ENCODE measurements at regions not wholly inside any gene's neighbourhood (a gene's known extent, or its start where the extent isn't known, plus 50 kb on each side); places are given as distances from the start of the nearest gene placed in this dataset.

DNA sequence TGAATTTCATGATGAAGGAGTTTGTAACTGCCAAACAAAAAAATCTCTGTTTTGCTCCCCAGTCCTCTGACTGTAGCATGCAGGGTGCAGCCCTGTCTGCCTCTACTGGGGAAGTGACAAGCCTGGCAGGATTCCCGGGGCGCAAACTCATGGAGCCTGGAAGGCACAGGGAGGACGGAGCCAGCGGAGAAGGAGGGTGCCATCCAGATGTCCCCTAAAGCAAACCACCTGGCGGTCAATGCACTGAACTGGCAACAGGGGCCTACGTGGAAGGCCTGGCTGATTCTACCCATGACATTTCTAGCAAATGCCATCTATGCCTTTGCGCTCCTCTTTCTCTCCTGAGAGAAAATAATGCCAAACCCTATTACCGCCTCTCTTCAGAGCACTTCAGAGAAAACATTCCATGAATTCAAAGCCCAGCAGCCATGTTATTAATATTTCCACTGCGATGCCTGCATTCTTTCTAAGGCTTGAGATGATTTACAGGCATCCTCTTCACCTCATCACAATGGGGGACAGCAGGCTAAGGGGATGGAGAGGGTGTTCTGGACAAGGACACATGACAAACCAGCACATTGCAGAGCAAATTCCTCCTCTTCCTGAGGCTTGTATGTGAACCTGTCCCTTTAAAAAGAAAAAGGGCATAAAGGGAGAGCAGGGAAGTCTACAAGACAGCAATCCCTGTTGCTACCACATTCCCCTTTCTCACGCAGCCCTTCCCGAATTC is 329.3 kb upstream of the NOCT start:
- H3K27ac ChIP-seq, result no peak overlapping the region
- ChIA-PET POLR2A (ENCODE audit: low non-redundant PET) (no interaction called here), CTCF (no interaction called here)
- TF ChIP-seq, protein P1, sequence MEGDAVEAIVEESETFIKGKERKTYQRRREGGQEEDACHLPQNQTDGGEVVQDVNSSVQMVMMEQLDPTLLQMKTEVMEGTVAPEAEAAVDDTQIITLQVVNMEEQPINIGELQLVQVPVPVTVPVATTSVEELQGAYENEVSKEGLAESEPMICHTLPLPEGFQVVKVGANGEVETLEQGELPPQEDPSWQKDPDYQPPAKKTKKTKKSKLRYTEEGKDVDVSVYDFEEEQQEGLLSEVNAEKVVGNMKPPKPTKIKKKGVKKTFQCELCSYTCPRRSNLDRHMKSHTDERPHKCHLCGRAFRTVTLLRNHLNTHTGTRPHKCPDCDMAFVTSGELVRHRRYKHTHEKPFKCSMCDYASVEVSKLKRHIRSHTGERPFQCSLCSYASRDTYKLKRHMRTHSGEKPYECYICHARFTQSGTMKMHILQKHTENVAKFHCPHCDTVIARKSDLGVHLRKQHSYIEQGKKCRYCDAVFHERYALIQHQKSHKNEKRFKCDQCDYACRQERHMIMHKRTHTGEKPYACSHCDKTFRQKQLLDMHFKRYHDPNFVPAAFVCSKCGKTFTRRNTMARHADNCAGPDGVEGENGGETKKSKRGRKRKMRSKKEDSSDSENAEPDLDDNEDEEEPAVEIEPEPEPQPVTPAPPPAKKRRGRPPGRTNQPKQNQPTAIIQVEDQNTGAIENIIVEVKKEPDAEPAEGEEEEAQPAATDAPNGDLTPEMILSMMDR (conservative IDR thresholded peaks at IDR 0.05; ENCODE audit: low read depth), result no peak
- no peak for DNase-seq (ENCODE audit: low spot score)

DNA sequence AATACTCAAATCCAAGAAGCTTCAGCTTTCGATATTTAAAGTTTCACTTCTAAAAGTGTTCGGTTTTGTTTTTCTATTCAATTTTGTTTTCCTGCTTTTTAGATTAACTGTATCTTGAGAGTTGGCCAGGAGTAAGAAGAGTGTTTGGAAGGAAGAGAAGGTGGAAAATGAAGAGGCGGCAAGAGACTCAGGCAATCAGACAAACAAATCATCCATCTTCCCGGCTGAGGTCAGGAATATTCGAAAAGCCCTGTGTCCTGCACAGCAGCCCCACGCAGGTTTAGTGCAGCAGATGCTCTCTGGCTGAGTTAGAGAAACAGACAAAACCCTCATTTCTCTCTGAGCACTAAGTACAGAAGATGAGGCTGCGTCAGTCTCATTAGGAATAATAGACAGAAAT is 330.3 kb upstream of the NOCT start:
- TF ChIP-seq, protein P1 (conservative IDR thresholded peaks at IDR 0.05; ENCODE audit: low read depth), result no peak
- CTCF ChIA-PET, result no interaction called here
- POLR2A ChIA-PET (ENCODE audit: low non-redundant PET), result no interaction called here
- no peak overlapping the region for H3K27ac ChIP-seq
- no peak for DNase-seq (ENCODE audit: low spot score)

DNA sequence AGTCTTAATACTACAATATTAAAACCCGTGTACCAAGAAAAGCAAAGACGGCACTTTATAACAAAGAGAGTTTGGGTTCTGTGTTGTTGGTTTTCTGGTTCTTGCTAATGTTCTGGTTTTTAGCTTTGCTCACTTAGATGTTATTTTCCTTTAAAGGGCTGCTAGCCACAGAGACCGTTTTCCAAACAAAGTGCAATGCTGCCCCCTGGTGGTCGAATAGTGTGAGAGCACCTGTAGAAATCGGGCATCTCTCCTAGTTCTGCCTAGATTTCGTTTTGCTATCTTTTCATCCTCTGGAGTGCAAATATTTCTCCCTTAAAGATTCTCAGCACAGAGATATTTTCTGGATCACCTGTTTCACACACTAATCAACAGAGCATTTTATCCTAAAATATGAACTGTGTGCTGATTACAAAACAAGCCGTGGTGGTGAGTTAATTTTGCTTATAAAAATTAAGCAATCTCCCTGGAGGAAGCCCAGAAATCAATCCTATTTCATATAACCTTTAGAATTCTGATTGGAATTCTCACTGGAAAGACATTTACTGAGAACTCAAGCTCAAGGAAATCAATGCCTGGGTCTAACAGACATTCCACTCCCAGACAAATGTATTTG is 334.5 kb upstream of the NOCT start:
- H3K27ac ChIP-seq, result no peak overlapping the region
- TF ChIP-seq, protein P1 (conservative IDR thresholded peaks at IDR 0.05; ENCODE audit: low read depth), result peak; percentile 86
- ChIA-PET POLR2A (ENCODE audit: low non-redundant PET) (no interaction called here), CTCF (interaction anchor here (0.6 to 2.1 kb wide), 16 partner anchors 23 to 1539 kb away, joined by 3 to 8 read pairs (median 3); no protein-coding TSS in a partner anchor)
- DNase-seq (ENCODE audit: low spot score), result peak; percentile 53

DNA sequence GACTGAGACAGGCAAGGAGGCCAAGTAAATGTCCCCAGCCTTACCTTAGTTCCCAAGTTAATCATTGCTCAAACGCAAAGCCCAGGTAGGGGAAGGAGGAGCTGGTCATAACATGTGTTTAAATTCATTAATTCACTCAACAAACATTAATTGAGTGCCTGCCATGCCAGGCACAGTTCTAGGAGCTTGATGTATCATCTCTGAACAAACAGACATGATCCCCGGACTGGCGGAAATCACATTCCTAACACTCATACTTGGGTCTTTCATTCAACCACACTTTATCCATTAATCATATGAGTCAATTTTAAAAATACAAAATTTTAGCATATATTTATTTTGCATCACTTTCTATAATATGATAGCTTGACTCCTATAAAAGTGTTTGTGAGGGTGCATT is 335.3 kb upstream of the NOCT start:
- CTCF ChIA-PET, result interaction anchor here (0.6 to 2.1 kb wide), 13 partner anchors 22 to 1538 kb away, joined by 3 to 8 read pairs (median 3); no protein-coding TSS in a partner anchor
- no peak for DNase-seq (ENCODE audit: low spot score)

DNA sequence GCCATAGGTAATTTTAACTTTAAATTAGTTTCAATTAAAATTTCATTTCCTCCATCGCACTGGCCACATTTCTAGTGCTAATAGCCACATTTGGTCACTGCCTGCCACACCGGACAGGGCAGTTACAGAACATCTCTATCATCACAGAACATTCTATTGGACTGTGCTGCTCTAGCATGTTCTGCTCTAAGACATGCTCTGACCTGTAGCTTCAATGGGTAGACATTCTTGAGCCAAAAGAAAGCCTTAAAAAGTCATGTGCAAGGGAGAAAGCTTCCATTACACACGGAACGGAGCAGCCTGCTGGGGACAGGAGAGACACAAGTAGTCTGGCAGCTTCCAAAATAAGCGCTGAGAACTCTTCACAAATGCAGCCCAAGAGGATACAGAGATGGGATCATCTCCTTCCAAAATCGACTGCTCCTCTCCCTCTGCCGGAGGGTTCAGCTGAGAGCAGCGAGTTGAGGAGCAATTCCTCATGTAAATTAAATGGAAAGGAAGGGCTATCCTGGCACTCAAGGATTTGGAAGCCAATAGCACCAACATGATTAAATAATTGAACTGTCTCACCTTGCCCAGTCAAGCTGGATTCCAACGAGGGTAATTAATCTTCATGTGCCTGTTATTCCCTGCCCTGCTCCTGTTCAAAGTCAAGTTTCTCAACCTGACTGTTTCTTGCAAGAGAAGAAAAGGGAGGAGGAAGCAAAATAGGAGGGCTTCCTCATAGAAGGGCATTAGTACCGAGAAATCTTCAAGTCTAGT is 336.4 kb upstream of the NOCT start:
- ChIA-PET POLR2A (ENCODE audit: low non-redundant PET) (no interaction called here), CTCF (no interaction called here)
- DNase-seq (ENCODE audit: low spot score), result no peak
- H3K27ac ChIP-seq, result no peak overlapping the region
- TF ChIP-seq, protein P1 (conservative IDR thresholded peaks at IDR 0.05; ENCODE audit: low read depth), result no peak

More for the DNA sequence above, 335.3 kb upstream of the NOCT start:
- POLR2A ChIA-PET (ENCODE audit: low non-redundant PET), result no interaction called here
- TF ChIP-seq, protein P1 (conservative IDR thresholded peaks at IDR 0.05; ENCODE audit: low read depth), result no peak
- no peak overlapping the region for H3K27ac ChIP-seq

DNA sequence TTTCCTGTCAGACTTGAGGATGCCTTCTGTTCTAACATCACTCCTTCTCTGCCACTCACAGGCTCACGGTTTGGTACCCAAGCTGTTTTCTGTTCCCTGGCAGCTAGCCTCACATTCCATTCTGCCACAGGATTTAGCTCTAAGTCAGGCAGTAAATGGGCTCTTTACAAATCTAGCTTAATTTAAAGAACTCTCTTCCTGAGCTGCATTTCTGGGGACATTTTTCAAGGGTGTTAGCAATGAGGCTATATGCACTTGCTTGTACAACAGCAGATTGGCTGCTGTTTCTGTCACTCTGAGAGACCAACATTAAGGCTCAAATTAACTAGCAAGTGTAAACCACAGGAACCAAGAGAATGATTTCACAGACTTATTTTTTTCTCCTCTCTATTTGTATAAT is 337.8 kb upstream of the NOCT start:
- ChIA-PET CTCF (interaction anchor here (0.6 to 0.8 kb wide), 2 partner anchors 14 to 15 kb away, joined by 3 read pairs; no protein-coding TSS in a partner anchor), POLR2A (ENCODE audit: low non-redundant PET) (no interaction called here)
- TF ChIP-seq, protein P1 (conservative IDR thresholded peaks at IDR 0.05; ENCODE audit: low read depth), result no peak
- DNase-seq (ENCODE audit: low spot score), result no peak
- H3K27ac ChIP-seq, result no peak overlapping the region
